ENCODE measurements at regions not wholly inside any gene's neighbourhood (a gene's known extent, or its start where the extent isn't known, plus 50 kb on each side); places are given as distances from the start of the nearest gene placed in this dataset.

- no peak for ATAC-seq (ENCODE audit: insufficient read depth, low FRiP score)
- H3K9me3 ChIP-seq (ENCODE audit: control insufficient read depth in 4 of 4, insufficient read depth in 3 of 4, low read length in 3 of 4), result peaks cover 0 to 2% (median 0%) of the 10 kb centered on the region in 4 donors
- H3K4me3 ChIP-seq, result no peak overlapping the region
- no peak for DNase-seq
- no peaks in the 10 kb centered on the region for H3K4me1 ChIP-seq (ENCODE audit: control insufficient read depth in 5 of 5, insufficient read depth in 5 of 5, low read length in 5 of 5)
- no peak overlapping the region for H3K9ac ChIP-seq (ENCODE audit: insufficient read depth in 1 of 2, low read length in 2 of 2)
- H3K27ac ChIP-seq (ENCODE audit: low read depth in 1 of 2, low read length in 1 of 2), result no peak overlapping the region
- H3K27me3 ChIP-seq (ENCODE audit: control insufficient read depth in 3 of 3, insufficient read depth in 3 of 3, low read length in 2 of 3), result no peaks in the 10 kb centered on the region
- 88 to 93% methylated on average over 3 of the region's 3 CpGs for WGBS, 2 donors
- TF ChIP-seq CTCF (IDR thresholded peaks at IDR 0.05; ENCODE audit: control extremely low read depth, extremely low read depth), result no peak
- no peaks in the 10 kb centered on the region for H3K36me3 ChIP-seq (ENCODE audit: control insufficient read depth in 4 of 4, insufficient read depth in 4 of 4, low read length in 4 of 4)
These were observed 256.2 kb upstream of the SKOR2 start for GRCh38 chr18:47507651-47508050.

GRCh38 chr18:47506897-47507296 is 255.4 kb upstream of the SKOR2 start:
- ATAC-seq (ENCODE audit: insufficient read depth, low FRiP score), result no peak
- H3K9me3 ChIP-seq (ENCODE audit: control insufficient read depth in 4 of 4, insufficient read depth in 3 of 4, low read length in 3 of 4), result peaks cover 0 to 2% (median 0%) of the 10 kb centered on the region in 4 donors
- WGBS, 2 donors, result 60 to 66% methylated on average over 7 of the region's 7 CpGs

DNA sequence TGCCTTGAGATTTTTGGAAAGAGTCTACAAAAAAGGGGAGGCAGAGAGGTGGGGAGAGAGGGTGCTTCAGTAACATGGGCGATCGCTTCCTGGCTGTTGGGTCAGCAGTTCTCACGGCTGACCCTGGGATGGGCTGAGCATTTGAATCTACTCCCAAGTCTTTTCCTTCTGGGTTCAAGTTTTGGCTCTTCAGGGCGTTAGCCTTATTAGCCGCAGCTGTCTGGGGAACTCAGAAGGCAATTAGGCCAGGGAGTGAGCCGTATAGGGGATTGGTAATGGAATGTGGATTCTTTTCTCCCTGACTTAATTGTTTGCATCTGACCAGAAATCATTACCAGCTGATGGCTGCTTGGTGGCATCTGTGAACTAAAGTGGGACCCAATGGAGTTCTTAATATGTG is 250.5 kb upstream of the SKOR2 start:
- WGBS, 2 donors, result 81 to 89% methylated on average over 6 of the region's 6 CpGs
- no peak overlapping the region for H3K27ac ChIP-seq (ENCODE audit: low read depth in 1 of 2, low read length in 1 of 2)
- H3K9ac ChIP-seq (ENCODE audit: insufficient read depth in 1 of 2, low read length in 2 of 2), result no peak overlapping the region
- peaks cover 0 to 2% (median 0%) of the 10 kb centered on the region in 4 donors for H3K9me3 ChIP-seq (ENCODE audit: control insufficient read depth in 4 of 4, insufficient read depth in 3 of 4, low read length in 3 of 4)
- H3K36me3 ChIP-seq (ENCODE audit: control insufficient read depth in 4 of 4, insufficient read depth in 4 of 4, low read length in 4 of 4), result no peaks in the 10 kb centered on the region
- TF ChIP-seq CTCF (IDR thresholded peaks at IDR 0.05; ENCODE audit: control extremely low read depth, extremely low read depth), result no peak
- H3K27me3 ChIP-seq (ENCODE audit: control insufficient read depth in 3 of 3, insufficient read depth in 3 of 3, low read length in 2 of 3), result peaks cover 0 to 2% (median 0%) of the 10 kb centered on the region in 3 donors
- ATAC-seq (ENCODE audit: insufficient read depth, low FRiP score) (no peak), DNase-seq (no peak)
- no peaks in the 10 kb centered on the region for H3K4me1 ChIP-seq (ENCODE audit: control insufficient read depth in 5 of 5, insufficient read depth in 5 of 5, low read length in 5 of 5)
- H3K4me3 ChIP-seq, result no peak overlapping the region

More at GRCh38 chr18:47506897-47507296, 255.4 kb upstream of the SKOR2 start:
- H3K36me3 ChIP-seq (ENCODE audit: control insufficient read depth in 4 of 4, insufficient read depth in 4 of 4, low read length in 4 of 4), result no peaks in the 10 kb centered on the region
- no peaks in the 10 kb centered on the region for H3K27me3 ChIP-seq (ENCODE audit: control insufficient read depth in 3 of 3, insufficient read depth in 3 of 3, low read length in 2 of 3)
- no peak for DNase-seq
- no peak for TF ChIP-seq CTCF (IDR thresholded peaks at IDR 0.05; ENCODE audit: control extremely low read depth, extremely low read depth)
- no peaks in the 10 kb centered on the region for H3K4me1 ChIP-seq (ENCODE audit: control insufficient read depth in 5 of 5, insufficient read depth in 5 of 5, low read length in 5 of 5)
- no peak overlapping the region for H3K9ac ChIP-seq (ENCODE audit: insufficient read depth in 1 of 2, low read length in 2 of 2)
- H3K4me3 ChIP-seq, result no peak overlapping the region
- no peak overlapping the region for H3K27ac ChIP-seq (ENCODE audit: low read depth in 1 of 2, low read length in 1 of 2)

DNA sequence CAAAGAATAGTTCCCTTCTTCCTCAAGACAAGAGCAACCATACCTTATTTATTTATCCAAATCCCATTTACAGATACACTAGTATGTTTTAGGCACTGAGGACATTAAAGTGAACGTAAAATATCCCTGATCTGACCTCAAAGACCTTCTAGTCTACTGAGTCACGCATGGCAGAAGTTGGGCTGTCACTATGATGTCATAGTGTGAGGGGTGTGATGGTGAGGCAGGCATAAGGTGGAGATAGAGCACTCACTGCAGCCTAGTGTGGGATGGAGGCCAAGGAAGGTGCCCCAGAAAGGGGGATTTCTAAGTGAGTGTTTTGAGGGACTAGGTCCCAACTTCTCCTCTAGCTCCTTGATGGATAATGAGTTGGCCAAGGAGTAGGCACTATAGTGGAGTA is 249.5 kb upstream of the SKOR2 start:
- Histone ChIP-seq H3K9ac (ENCODE audit: insufficient read depth in 1 of 2, low read length in 2 of 2) (no peak overlapping the region), H3K27ac (ENCODE audit: low read depth in 1 of 2, low read length in 1 of 2) (no peak overlapping the region), H3K4me1 (ENCODE audit: control insufficient read depth in 5 of 5, insufficient read depth in 5 of 5, low read length in 5 of 5) (no peaks in the 10 kb centered on the region), H3K27me3 (ENCODE audit: control insufficient read depth in 3 of 3, insufficient read depth in 3 of 3, low read length in 2 of 3) (peaks cover 0 to 2% (median 0%) of the 10 kb centered on the region in 3 donors), H3K36me3 (ENCODE audit: control insufficient read depth in 4 of 4, insufficient read depth in 4 of 4, low read length in 4 of 4) (no peaks in the 10 kb centered on the region), H3K9me3 (ENCODE audit: control insufficient read depth in 4 of 4, insufficient read depth in 3 of 4, low read length in 3 of 4) (peaks cover 0 to 2% (median 0%) of the 10 kb centered on the region in 4 donors), H3K4me3 (no peak overlapping the region)
- 66 to 81% methylated on average over 2 of the region's 2 CpGs for WGBS, 2 donors
- DNase-seq (no peak), ATAC-seq (ENCODE audit: insufficient read depth, low FRiP score) (no peak)
- no peak for TF ChIP-seq CTCF (IDR thresholded peaks at IDR 0.05; ENCODE audit: control extremely low read depth, extremely low read depth)

All from lung (tissue), 11 donors.